GM12878 (cell line): ENCODE measurements at regions not wholly inside any gene's neighbourhood (a gene's known extent, or its start where the extent isn't known, plus 50 kb on each side); places are given as distances from the start of the nearest gene placed in this dataset.

Source experiments
- ATAC-seq: fragments of 200-7000 bp; cut with Tn5 transposase; 3 replicates; pipeline ENCODE4 v1.9.1; 2020; ENCODE audit warnings: mild to moderate bottlenecking, moderate library complexity
- BruUV-seq: library from RNA; stranded (reverse); fragments of 400-500 nt; replicated peaks from 2 replicates; lab custom pipeline; 2021; lab: Mats Ljungman, UMichigan
- CTCF ChIA-PET: fragments of 300-600 bp; sonication (Branson Sonifier 250); formaldehyde crosslinking; extraction: SDS; loops from one replicate; lab custom pipeline; 2021; ENCODE audit warnings: inconsistent platforms; lab: Yijun Ruan, JAX
- POLR2A ChIA-PET: fragments of 350-600 bp; formaldehyde crosslinking; extraction: SDS; loops from one replicate; lab custom pipeline; 2021; ENCODE audit warnings: inconsistent platforms; lab: Charles Lee
- RAD21 ChIA-PET: fragments of 300-600 bp; sonication (Branson Sonifier 250); formaldehyde crosslinking; loops from one replicate; lab custom pipeline; 2023; ENCODE audit warnings: antibody characterized with exemption; ENCODE audit not compliant: unreplicated experiment; lab: Charles Lee
- SMC1A ChIA-PET: fragments of 300-600 bp; sonication (Branson Sonifier 250); formaldehyde crosslinking; loops from one replicate; lab custom pipeline; 2023; ENCODE audit not compliant: unreplicated experiment, uncharacterized antibody; lab: Charles Lee
- DNase-seq: peaks from one replicate; pipeline ENCODE4 v3.0.0-alpha.2; 2011; ENCODE audit warnings: low read depth, low spot score
- FAIRE-seq: peaks from 3 replicates; lab custom pipeline; 2011; peaks lifted over from hg19 to GRCh38; lab: Jason Lieb, UNC
- H2AFZ ChIP-seq: 2 replicates; pipeline ENCODE4 v1.6.0; 2011; ENCODE audit warnings: low read depth, low read length, control low read depth; ENCODE audit not compliant: control insufficient read depth
- H3K27ac ChIP-seq: 2 replicates; pipeline ENCODE4 v1.5.1; 2011; ENCODE audit warnings: control low read depth; ENCODE audit not compliant: control insufficient read depth, insufficient read depth
- H3K27me3 ChIP-seq, 2 experiments: replicated peaks in 1 of 2; 2 replicates each; pipeline versions ENCODE4 v1.6.0 to v1.6.1; 2011; ENCODE audit warnings: low read length in 1 of 2; ENCODE audit not compliant: control insufficient read depth in 2 of 2, insufficient read depth in 2 of 2
- H3K36me3 ChIP-seq, 2 experiments: 2 replicates each; pipeline ENCODE4 v1.5.1; 2011; ENCODE audit warnings: low read length in 1 of 2; ENCODE audit not compliant: control insufficient read depth in 2 of 2, insufficient read depth in 2 of 2
- H3K4me1 ChIP-seq: 2 replicates; pipeline ENCODE4 v1.6.1; 2011; ENCODE audit warnings: mild to moderate bottlenecking, low read length, moderate library complexity, mixed read lengths; ENCODE audit not compliant: control insufficient read depth, insufficient read depth
- H3K4me2 ChIP-seq: 2 replicates; pipeline ENCODE4 v1.6.0; 2011; ENCODE audit warnings: control low read depth; ENCODE audit not compliant: control insufficient read depth, insufficient read depth
- H3K4me3 ChIP-seq: fragments of 200-600 bp; sonication (generic); 2 replicates; pipeline ENCODE4 v1.5.1; 2016
- H3K79me2 ChIP-seq: 2 replicates; pipeline ENCODE4 v1.6.0; 2011; ENCODE audit warnings: low read length; ENCODE audit not compliant: control insufficient read depth, insufficient read depth
- H3K9ac ChIP-seq: 2 replicates; pipeline ENCODE4 v1.8.0; 2011; ENCODE audit warnings: low read length, control low read depth, mixed read lengths; ENCODE audit not compliant: control insufficient read depth, insufficient read depth
- H3K9me3 ChIP-seq: replicated peaks from 3 replicates; pipeline ENCODE4 v1.5.1; 2011; ENCODE audit warnings: mild to moderate bottlenecking, low read length; ENCODE audit not compliant: control insufficient read depth, insufficient read depth
- H4K20me1 ChIP-seq: 2 replicates; pipeline ENCODE4 v1.6.0; 2011; ENCODE audit not compliant: control insufficient read depth, insufficient read depth
- ETV6 ChIP-seq, 2 experiments: fragments of 450-650 bp in 1 of 2; IDR thresholded peaks in 1 of 2; conservative IDR thresholded peaks in 1 of 2; 2 replicates each; pipeline ENCODE4 v1.6.1; 2014; ENCODE audit warnings: antibody characterized with exemption in 1 of 2, borderline replicate concordance in 1 of 2, low read depth in 1 of 2, mild to moderate bottlenecking in 1 of 2, moderate library complexity in 1 of 2
- EZH2 ChIP-seq: IDR thresholded peaks from 2 replicates; pipeline ENCODE4 v1.6.1; 2012; ENCODE audit warnings: low read depth, mild to moderate bottlenecking, control low read depth, inconsistent platforms, low read length, borderline replicate concordance; ENCODE audit not compliant: control insufficient read depth
- IKZF2 ChIP-seq, 2 experiments: fragments of 450-650 bp; IDR thresholded peaks; 2 replicates each; pipeline ENCODE4 v1.6.1; 2017; ENCODE audit warnings: mild to moderate bottlenecking in 2 of 2, moderate library complexity in 2 of 2
- IRF4 ChIP-seq: IDR thresholded peaks from 2 replicates; pipeline ENCODE4 v1.6.1; 2011; ENCODE audit warnings: low read depth, low read length
- KAT2A ChIP-seq: conservative IDR thresholded peaks from 2 replicates; pipeline ENCODE4 v1.6.1; 2011; ENCODE audit warnings: low read depth, low read length; ENCODE audit not compliant: control insufficient read depth
- NFXL1 ChIP-seq: fragments of 450-650 bp; IDR thresholded peaks from 2 replicates; pipeline ENCODE4 v1.6.1; 2017; ENCODE audit warnings: antibody characterized with exemption, mild to moderate bottlenecking, borderline replicate concordance
- SIX5 ChIP-seq: IDR thresholded peaks from 2 replicates; pipeline ENCODE4 v1.6.1; 2011; ENCODE audit warnings: mild to moderate bottlenecking, low read depth, low read length, moderate library complexity; ENCODE audit not compliant: severe bottlenecking
- WGBS: methylation state at CpG from one replicate; pipeline ENCODE4 v1.1.6; 2016; ENCODE audit warnings: low lambda C conversion rate; ENCODE audit not compliant: insufficient replicate concordance, insufficient coverage; ENCODE audit errors: missing lambda C conversion rate; 5-methylcytosine and 5-hydroxymethylcytosine counted together
- in situ Hi-C: fragments of 300-500 bp; cut with MboI; formaldehyde crosslinking; loops from 9 replicates; pipeline ENCODE4 v1.14.3; 2018; ENCODE audit warnings: mixed read lengths
- intact Hi-C: fragments of 100-400 bp; cut with micrococcal nuclease; formaldehyde crosslinking; loops from one replicate; pipeline ENCODE4 v1.14.2; 2022; ENCODE audit not compliant: unreplicated experiment
- TF ChIP-seq, protein P1 (sequence below): fragments of 150-350 bp; IDR thresholded peaks from 2 replicates; pipeline ENCODE4 v1.6.1; 2016; ENCODE audit warnings: low read depth, low read length
- TF ChIP-seq, protein P2 (sequence below): IDR thresholded peaks from 2 replicates; pipeline ENCODE4 v1.6.1; 2011; ENCODE audit warnings: borderline replicate concordance, low read depth, mild to moderate bottlenecking, moderate library complexity, mixed read lengths, low read length; ENCODE audit not compliant: insufficient read depth; ENCODE audit errors: extremely low read length
- TF ChIP-seq, protein P3 (sequence below): IDR thresholded peaks from 2 replicates; pipeline ENCODE4 v1.6.1; 2011; ENCODE audit warnings: low read depth, mild to moderate bottlenecking, low read length, moderate library complexity, borderline replicate concordance; ENCODE audit errors: extremely low read depth
- TF ChIP-seq, protein P4 (sequence below): fragments of 150-350 bp; IDR thresholded peaks from 2 replicates; pipeline ENCODE4 v1.6.1; 2014; ENCODE audit warnings: mild to moderate bottlenecking, low read depth, low read length
- TF ChIP-seq, protein P5 (sequence below): fragments of 450-650 bp; IDR thresholded peaks from 2 replicates; pipeline ENCODE4 v1.6.1; 2018; ENCODE audit warnings: mild to moderate bottlenecking, low read depth, moderate library complexity; ENCODE audit not compliant: partially characterized antibody

DNA sequence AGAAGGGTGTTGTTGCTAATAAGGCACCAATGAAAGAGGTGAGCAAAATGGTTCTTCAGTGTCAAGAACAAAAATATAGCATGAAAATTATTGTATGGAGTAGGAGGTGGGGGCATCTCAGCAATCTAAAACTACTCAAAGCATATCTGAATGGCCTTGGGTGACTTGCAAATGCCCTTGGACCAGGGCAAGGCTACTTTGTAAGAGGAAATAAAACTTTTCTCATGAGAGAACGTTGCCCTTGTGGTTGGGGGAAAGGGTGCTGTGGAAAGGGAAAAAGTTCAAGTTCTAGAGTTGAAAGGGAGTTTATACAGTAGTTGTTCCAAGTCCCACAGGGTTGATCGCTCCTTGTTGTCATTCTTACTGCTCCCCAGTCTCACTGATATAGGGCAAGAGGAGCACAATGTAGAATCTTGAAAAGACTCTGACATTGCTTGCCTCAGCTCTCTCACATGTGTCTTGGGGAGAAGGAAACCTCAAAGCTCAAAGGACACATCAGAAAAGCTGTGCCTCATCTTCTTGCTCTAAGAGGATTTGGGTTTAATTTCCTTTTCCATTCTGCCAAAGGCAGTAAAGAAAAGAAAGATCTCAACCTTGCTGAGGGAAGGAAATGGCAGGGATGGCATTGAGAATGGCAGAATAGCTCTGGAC is 270.5 kb downstream of the DUSP6 start:
- WGBS, result 28% methylated on average over 2 of the region's 2 CpGs
- no peaks in the 10 kb centered on the region for H4K20me1 ChIP-seq
- no peak for FAIRE-seq
- in situ Hi-C loops (no loop called here), intact Hi-C loops (no loop called here)
- ChIA-PET POLR2A (no interaction called here), RAD21 (no interaction called here), SMC1A (no interaction called here), CTCF (no interaction called here)
- H3K36me3 ChIP-seq, result no peaks in the 10 kb centered on the region
- H3K27me3 ChIP-seq, result no peaks in the 10 kb centered on the region
- ATAC-seq, result no peak
- BruUV-seq, result no TSS peak
- H3K79me2 ChIP-seq, result no peaks in the 10 kb centered on the region
- H3K4me3 ChIP-seq, result no peak overlapping the region
- no peak overlapping the region for H3K4me2 ChIP-seq
- DNase-seq, result no peak
- H3K9ac ChIP-seq, result no peak overlapping the region
- no peak overlapping the region for H3K27ac ChIP-seq
- H3K9me3 ChIP-seq, result no peaks in the 10 kb centered on the region
- H2AFZ ChIP-seq, result no peak overlapping the region
- H3K4me1 ChIP-seq, result no peaks in the 10 kb centered on the region
- TF ChIP-seq IKZF2 (IDR thresholded peaks at IDR 0.05) (no peak), EZH2 (no peak), IRF4 (no peak), SIX5 (no peak), NFXL1 (no peak), KAT2A (no peak), ETV6 (conservative IDR thresholded peaks at IDR 0.05 in 1 of 2, IDR thresholded peaks at IDR 0.05 in 1 of 2; ENCODE audit: borderline replicate concordance in 1 of 2, low read depth in 1 of 2) (no peak)
- TF ChIP-seq, protein P1, sequence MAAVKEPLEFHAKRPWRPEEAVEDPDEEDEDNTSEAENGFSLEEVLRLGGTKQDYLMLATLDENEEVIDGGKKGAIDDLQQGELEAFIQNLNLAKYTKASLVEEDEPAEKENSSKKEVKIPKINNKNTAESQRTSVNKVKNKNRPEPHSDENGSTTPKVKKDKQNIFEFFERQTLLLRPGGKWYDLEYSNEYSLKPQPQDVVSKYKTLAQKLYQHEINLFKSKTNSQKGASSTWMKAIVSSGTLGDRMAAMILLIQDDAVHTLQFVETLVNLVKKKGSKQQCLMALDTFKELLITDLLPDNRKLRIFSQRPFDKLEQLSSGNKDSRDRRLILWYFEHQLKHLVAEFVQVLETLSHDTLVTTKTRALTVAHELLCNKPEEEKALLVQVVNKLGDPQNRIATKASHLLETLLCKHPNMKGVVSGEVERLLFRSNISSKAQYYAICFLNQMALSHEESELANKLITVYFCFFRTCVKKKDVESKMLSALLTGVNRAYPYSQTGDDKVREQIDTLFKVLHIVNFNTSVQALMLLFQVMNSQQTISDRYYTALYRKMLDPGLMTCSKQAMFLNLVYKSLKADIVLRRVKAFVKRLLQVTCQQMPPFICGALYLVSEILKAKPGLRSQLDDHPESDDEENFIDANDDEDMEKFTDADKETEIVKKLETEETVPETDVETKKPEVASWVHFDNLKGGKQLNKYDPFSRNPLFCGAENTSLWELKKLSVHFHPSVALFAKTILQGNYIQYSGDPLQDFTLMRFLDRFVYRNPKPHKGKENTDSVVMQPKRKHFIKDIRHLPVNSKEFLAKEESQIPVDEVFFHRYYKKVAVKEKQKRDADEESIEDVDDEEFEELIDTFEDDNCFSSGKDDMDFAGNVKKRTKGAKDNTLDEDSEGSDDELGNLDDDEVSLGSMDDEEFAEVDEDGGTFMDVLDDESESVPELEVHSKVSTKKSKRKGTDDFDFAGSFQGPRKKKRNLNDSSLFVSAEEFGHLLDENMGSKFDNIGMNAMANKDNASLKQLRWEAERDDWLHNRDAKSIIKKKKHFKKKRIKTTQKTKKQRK, result no peak
- TF ChIP-seq, protein P2, sequence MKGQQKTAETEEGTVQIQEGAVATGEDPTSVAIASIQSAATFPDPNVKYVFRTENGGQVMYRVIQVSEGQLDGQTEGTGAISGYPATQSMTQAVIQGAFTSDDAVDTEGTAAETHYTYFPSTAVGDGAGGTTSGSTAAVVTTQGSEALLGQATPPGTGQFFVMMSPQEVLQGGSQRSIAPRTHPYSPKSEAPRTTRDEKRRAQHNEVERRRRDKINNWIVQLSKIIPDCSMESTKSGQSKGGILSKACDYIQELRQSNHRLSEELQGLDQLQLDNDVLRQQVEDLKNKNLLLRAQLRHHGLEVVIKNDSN, result no peak
- TF ChIP-seq, protein P3, sequence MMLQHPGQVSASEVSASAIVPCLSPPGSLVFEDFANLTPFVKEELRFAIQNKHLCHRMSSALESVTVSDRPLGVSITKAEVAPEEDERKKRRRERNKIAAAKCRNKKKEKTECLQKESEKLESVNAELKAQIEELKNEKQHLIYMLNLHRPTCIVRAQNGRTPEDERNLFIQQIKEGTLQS, result no peak
- TF ChIP-seq, protein P4, sequence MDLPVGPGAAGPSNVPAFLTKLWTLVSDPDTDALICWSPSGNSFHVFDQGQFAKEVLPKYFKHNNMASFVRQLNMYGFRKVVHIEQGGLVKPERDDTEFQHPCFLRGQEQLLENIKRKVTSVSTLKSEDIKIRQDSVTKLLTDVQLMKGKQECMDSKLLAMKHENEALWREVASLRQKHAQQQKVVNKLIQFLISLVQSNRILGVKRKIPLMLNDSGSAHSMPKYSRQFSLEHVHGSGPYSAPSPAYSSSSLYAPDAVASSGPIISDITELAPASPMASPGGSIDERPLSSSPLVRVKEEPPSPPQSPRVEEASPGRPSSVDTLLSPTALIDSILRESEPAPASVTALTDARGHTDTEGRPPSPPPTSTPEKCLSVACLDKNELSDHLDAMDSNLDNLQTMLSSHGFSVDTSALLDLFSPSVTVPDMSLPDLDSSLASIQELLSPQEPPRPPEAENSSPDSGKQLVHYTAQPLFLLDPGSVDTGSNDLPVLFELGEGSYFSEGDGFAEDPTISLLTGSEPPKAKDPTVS, result no peak
- TF ChIP-seq, protein P5, sequence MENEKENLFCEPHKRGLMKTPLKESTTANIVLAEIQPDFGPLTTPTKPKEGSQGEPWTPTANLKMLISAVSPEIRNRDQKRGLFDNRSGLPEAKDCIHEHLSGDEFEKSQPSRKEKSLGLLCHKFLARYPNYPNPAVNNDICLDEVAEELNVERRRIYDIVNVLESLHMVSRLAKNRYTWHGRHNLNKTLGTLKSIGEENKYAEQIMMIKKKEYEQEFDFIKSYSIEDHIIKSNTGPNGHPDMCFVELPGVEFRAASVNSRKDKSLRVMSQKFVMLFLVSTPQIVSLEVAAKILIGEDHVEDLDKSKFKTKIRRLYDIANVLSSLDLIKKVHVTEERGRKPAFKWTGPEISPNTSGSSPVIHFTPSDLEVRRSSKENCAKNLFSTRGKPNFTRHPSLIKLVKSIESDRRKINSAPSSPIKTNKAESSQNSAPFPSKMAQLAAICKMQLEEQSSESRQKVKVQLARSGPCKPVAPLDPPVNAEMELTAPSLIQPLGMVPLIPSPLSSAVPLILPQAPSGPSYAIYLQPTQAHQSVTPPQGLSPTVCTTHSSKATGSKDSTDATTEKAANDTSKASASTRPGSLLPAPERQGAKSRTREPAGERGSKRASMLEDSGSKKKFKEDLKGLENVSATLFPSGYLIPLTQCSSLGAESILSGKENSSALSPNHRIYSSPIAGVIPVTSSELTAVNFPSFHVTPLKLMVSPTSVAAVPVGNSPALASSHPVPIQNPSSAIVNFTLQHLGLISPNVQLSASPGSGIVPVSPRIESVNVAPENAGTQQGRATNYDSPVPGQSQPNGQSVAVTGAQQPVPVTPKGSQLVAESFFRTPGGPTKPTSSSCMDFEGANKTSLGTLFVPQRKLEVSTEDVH, result no peak
